ENCODE measurements at regions not wholly inside any gene's neighbourhood (a gene's known extent, or its start where the extent isn't known, plus 50 kb on each side); places are given as distances from the start of the nearest gene placed in this dataset.

DNA sequence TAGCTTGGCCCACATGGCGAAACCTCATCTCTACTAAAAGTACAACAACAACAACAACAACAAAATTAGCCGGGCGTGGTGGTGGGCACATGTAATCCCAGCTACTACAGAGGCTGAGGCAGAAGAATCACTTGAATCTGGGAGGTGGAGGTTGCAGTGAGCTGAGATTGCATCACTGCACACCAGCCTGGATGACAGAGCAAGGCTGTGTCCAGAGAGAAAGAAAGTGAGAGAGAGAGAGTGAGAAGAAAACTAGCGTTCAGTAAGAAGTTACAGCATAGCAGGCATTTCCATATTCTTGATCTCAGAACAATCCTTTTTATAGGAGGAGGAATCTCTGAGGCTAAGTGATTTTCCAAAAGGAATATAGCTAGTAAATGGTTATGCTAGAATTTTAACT lies 1076.1 kb downstream of the AGBL1 start:
- TF ChIP-seq, protein P1, sequence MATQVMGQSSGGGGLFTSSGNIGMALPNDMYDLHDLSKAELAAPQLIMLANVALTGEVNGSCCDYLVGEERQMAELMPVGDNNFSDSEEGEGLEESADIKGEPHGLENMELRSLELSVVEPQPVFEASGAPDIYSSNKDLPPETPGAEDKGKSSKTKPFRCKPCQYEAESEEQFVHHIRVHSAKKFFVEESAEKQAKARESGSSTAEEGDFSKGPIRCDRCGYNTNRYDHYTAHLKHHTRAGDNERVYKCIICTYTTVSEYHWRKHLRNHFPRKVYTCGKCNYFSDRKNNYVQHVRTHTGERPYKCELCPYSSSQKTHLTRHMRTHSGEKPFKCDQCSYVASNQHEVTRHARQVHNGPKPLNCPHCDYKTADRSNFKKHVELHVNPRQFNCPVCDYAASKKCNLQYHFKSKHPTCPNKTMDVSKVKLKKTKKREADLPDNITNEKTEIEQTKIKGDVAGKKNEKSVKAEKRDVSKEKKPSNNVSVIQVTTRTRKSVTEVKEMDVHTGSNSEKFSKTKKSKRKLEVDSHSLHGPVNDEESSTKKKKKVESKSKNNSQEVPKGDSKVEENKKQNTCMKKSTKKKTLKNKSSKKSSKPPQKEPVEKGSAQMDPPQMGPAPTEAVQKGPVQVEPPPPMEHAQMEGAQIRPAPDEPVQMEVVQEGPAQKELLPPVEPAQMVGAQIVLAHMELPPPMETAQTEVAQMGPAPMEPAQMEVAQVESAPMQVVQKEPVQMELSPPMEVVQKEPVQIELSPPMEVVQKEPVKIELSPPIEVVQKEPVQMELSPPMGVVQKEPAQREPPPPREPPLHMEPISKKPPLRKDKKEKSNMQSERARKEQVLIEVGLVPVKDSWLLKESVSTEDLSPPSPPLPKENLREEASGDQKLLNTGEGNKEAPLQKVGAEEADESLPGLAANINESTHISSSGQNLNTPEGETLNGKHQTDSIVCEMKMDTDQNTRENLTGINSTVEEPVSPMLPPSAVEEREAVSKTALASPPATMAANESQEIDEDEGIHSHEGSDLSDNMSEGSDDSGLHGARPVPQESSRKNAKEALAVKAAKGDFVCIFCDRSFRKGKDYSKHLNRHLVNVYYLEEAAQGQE (IDR thresholded peaks at IDR 0.05; ENCODE audit: insufficient replicate concordance, low read depth) = no peak
- no peak for TF ChIP-seq SPI1 (IDR thresholded peaks at IDR 0.05; ENCODE audit: borderline replicate concordance, low read depth)
- TF ChIP-seq, protein P2, sequence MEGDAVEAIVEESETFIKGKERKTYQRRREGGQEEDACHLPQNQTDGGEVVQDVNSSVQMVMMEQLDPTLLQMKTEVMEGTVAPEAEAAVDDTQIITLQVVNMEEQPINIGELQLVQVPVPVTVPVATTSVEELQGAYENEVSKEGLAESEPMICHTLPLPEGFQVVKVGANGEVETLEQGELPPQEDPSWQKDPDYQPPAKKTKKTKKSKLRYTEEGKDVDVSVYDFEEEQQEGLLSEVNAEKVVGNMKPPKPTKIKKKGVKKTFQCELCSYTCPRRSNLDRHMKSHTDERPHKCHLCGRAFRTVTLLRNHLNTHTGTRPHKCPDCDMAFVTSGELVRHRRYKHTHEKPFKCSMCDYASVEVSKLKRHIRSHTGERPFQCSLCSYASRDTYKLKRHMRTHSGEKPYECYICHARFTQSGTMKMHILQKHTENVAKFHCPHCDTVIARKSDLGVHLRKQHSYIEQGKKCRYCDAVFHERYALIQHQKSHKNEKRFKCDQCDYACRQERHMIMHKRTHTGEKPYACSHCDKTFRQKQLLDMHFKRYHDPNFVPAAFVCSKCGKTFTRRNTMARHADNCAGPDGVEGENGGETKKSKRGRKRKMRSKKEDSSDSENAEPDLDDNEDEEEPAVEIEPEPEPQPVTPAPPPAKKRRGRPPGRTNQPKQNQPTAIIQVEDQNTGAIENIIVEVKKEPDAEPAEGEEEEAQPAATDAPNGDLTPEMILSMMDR (IDR thresholded peaks at IDR 0.05; ENCODE audit: insufficient read depth, low read length) = no peak

Measured in HL-60 (cell line).